ENCODE measurements at regions not wholly inside any gene's neighbourhood (a gene's known extent, or its start where the extent isn't known, plus 50 kb on each side); places are given as distances from the start of the nearest gene placed in this dataset.

- no peak for DNase-seq (ENCODE audit: low spot score)
Observed at GRCh38 chr16:9374061-9374460, 282.6 kb downstream of the HAPSTR1 start.

DNA sequence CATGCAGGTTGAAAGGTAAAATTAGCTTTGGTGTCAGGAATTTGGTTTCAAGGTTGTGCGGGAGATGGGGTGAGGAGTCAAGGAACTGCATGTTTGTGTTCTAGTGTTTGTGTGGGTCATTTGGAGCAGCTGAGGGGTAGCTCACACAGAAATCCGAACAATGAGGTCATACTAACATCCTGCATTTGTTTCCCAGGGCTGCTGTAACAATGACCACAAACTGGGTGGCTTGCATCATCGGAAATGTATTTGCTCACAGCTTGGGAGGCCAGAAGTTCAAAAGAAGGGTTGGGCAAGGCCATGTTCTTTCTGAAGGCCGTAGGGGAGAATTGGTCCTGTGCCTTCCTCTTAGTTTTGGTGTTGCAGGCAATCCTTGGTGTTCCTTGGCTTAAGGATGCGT, 287.4 kb downstream of the HAPSTR1 start:
- DNase-seq (ENCODE audit: low spot score), result no peak

- DNase-seq (ENCODE audit: low spot score), result no peak
Observed at GRCh38 chr16:9380221-9380620, 288.8 kb downstream of the HAPSTR1 start.

- no peak for DNase-seq (ENCODE audit: low spot score)
Observed at GRCh38 chr16:9381399-9381798, 290.0 kb downstream of the HAPSTR1 start.

DNA sequence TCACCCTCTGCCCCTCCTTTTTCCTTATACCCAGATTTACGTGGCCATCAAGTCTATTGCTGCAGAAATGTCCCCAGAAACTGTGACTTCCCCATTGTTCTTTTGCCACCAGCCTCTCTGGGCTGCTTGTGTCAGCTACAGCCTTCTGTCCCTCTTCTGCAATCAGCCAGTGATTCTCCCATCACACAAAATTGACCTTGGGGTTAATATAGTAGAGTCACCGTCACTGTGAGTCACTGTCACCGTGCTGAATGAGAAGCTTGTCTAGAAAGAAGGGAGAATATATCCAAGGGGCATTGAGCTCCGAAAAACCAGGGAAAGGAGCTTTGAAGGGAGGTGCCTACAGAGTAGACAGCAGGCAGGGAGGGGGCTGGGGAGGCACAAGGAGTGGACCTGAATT, 290.5 kb downstream of the HAPSTR1 start:
- no peak for DNase-seq (ENCODE audit: low spot score)

- no peak for DNase-seq (ENCODE audit: low spot score)
Observed at GRCh38 chr16:9383281-9383680, 291.8 kb downstream of the HAPSTR1 start.

- DNase-seq (ENCODE audit: low spot score), result no peak
Observed at GRCh38 chr16:9384141-9384540, 292.7 kb downstream of the HAPSTR1 start.

DNA sequence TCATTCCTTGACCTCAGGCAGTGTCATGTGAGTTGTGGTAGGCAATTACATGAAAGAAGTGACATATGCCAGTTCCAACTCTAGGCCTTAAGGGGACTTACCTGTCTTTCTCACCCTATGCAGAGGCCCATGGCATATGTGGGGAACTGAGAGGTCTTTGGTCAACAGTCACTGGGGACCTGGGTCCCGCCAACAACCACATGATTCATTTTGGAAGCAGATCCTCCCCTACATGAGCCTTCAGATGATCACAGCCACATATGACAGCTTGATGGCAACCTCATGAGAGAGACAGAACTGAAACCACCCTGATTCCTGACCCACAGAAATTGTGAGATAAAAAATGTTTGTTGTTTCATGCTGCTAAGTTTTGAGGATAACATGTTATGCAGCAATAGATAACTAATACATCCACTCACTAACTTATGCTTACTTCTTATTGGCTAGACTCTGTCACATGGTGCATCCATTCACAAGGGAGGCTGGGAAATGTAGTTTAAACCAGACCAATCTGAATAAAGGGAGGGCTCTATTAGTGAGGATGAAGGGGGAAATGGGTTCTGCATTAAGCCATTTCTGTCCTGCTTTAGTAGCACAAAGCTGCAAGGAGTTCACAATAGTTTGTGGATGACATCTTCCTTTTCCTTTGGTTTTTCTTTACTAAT, 298.2 kb downstream of the HAPSTR1 start:
- no peak for DNase-seq (ENCODE audit: low spot score)

- no peak for DNase-seq (ENCODE audit: low spot score)
Observed at GRCh38 chr16:9392956-9393355, 301.5 kb downstream of the HAPSTR1 start.

DNA sequence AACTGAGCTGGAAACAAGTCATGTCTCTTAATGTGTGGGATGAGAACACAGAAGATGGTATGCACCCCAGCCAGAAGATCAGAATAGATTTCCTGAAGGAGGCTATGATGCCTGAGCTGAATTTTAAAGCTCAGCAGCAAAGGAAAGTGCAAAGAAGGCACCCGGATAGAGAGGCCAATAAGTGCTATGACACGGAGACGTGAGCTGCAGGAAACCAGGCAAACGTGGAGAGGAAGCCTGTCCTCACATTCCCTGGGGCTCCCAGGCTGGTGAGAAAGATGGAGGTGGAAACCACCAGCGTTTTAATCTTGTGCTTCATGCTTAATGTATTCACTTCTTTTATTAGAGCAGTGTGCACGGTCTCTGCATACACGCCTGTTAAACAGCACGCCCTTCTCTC, 302.1 kb downstream of the HAPSTR1 start:
- no peak for DNase-seq (ENCODE audit: low spot score)

- DNase-seq (ENCODE audit: low spot score), result no peak
Observed at GRCh38 chr16:9395958-9396359, 304.5 kb downstream of the HAPSTR1 start.

DNA sequence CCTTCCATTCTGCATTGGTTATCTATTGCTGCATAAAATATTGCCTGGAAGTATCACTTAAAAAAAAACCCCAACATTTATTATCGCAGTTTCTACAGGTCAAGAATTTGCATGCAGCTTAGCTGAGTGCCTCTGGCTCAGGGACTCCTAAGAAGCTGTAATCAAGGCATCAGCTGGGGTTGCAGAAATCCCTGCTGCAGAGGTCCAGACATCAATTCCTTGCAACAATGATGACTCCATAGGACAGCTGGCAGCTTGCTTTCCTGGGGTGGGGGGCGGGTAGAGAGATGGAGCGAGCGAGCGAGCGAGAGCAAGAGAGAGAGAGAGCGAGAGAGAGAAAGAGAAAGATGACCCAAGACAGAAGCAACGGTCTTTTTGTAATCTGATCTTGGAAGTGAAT, 308.1 kb downstream of the HAPSTR1 start:
- DNase-seq (ENCODE audit: low spot score), result no peak

- DNase-seq (ENCODE audit: low spot score), result no peak
Observed at GRCh38 chr16:9401173-9401572, 309.7 kb downstream of the HAPSTR1 start.

GRCh38 chr16:9402293-9402860, 310.9 kb downstream of the HAPSTR1 start:
- no peak for DNase-seq (ENCODE audit: low spot score)

- no peak for DNase-seq (ENCODE audit: low spot score)
Observed at GRCh38 chr16:9404811-9405210, 313.4 kb downstream of the HAPSTR1 start.

- DNase-seq (ENCODE audit: low spot score), result no peak
Observed at GRCh38 chr16:9406038-9406712, 314.7 kb downstream of the HAPSTR1 start.

GRCh38 chr16:9407206-9407758, 315.8 kb downstream of the HAPSTR1 start:
- no peak for DNase-seq (ENCODE audit: low spot score)

DNA sequence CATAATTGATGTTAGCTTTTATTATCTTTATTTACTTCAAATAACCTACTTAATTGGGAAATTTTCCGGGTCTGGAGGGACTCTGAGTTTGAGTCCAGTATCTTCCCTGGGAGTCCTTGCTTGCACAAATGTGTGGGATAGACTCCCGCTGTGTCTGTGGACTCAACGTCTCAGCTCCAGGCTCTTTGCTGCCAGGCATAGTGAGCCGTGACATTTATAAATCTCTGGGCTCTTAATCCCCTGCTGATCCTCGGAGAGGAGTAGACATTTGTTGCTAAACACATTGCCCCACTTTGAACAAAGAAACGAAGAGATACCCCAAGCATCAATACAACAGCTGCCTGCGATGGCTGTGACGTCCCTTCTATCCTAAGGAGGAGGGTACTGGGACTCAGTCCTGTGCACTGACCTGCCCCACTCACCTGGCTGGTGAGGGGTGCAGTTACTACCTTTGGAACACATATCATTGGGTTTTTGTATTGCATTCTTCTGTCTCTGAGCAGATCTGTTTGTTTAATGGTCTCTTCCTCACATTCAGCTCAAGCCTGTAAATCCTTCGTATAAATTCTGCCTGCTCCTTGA, 316.9 kb downstream of the HAPSTR1 start:
- no peak for DNase-seq (ENCODE audit: low spot score)

DNA sequence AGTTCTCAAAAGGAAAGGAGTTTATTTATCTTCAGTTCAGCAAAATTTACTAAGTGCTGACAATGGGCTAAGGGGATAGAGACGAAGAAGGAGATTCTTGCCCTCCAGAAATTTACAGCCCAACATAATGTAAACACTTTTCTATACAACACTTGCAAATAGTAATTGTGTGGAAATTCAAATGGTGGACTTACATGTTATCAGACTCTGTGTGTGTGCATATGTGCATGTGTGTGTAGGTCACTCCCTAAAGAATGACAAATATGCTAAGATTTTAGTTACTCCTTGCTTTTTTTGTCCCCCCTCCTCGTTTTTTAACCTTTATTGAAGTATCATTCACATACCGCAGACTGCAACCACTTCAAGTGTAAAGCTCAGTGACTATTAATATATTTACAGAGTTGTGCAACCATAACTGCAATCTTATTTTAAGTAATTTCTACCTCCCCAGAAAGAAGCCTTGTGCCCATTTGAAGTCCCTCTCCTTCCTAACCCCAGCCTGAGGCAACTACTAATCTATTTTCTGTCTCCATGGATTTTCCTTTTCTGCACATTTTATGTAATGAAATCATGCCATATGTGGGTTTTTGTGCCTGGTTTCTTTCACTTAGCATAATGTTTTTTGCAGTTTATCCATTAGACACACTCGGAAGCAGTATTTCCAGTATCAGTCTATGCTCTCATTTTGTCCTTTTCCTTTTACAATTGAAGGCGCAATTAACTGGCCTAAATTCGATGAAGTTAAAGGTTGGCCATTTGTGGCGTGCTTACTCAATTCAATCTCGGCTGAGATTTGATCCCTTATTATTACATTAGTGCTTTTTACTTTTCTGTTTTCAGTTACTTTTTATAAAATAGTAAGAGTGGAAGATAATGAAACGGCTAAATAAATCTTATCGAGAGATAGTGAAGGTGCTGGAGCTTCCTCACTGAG, 318.4 kb downstream of the HAPSTR1 start:
- no peak for DNase-seq (ENCODE audit: low spot score)

GRCh38 chr16:9411426-9411825, 320.0 kb downstream of the HAPSTR1 start:
- no peak for DNase-seq (ENCODE audit: low spot score)

DNA sequence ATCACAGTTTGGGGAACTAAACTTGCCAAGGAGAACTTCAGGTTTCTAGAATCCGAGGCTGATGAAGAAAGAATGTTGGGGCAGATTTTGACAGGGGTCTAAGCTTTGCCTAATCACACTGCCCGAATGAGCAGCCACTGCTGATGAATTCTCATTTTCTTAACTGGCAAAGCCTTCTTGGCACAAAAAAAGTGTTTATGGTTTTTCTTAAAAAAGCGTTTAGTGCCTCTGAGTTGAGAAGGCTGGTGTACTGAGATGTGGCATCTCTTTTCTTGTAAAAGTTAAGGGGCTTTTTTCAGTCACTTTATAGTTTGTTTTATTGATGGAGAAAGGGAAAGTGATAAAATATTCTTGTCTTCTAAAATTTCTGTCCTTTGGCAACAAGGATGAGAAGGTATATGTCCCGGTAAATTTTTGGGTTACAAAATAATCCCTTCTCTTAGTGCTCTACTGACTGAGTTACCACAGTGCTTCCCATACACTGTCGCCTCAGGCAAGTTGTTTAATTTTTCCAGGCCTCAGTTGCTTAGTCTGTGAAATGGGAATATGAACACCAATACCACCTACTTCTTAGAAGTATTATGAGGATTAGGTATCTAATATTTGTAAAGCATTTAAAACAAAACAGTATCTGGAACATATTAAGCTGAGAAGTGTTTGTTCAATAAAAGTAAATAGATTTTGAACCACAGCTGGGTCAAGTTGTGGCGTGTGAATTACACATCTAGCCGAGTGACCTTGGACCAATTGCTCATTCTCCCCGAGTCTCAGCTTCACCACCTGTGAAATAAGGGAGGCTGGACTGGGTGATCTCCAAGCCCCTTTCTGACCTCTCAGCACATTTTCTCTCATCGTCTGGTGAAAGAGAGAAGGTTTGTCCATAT, 320.8 kb downstream of the HAPSTR1 start:
- no peak for DNase-seq (ENCODE audit: low spot score)

All from COLO829 (cell line).